Upper lobe of left lung (tissue), 4 donors: ENCODE measurements at regions not wholly inside any gene's neighbourhood (a gene's known extent, or its start where the extent isn't known, plus 50 kb on each side); places are given as distances from the start of the nearest gene placed in this dataset.

ENCODE experiments used
- POLR2AphosphoS5 ChIP-seq, 2 donors: sonication (generic); formaldehyde crosslinking; IDR thresholded peaks; one replicate each; pipeline ENCODE4 v1.5.1; 2017; ENCODE audit warnings: antibody characterized with exemption in 2 of 2
- TF ChIP-seq, protein P1 (sequence below), 6 experiments: fragments of 450-650 bp in 4 of 6; fragments of 200-600 bp in 2 of 6; sonication (generic) in 2 of 6; IDR thresholded peaks; one replicate each; pipeline ENCODE4 v1.5.1; 2016 to 2019; ENCODE audit warnings: antibody characterized with exemption in 6 of 6

DNA sequence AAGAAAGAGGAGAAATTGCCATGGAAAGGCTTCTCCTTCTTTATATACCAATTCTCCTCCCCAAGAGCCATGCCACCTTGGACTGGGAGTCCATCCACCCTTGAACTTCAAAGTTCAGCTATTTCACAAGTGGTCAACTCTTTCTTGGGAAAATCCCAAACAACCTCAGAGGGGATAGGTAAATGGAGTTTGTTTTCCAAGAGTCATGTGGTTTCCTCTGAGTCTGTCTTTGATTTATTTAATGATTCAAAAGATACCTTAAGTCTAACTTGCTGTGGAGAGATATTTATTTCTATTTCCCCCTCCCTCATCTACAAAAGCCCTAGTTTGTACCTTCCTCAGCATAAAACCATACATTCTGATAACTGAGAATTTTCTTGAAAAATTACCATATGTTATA lies 758.6 kb upstream of the IGFBP3 start:
- TF ChIP-seq, protein P1, sequence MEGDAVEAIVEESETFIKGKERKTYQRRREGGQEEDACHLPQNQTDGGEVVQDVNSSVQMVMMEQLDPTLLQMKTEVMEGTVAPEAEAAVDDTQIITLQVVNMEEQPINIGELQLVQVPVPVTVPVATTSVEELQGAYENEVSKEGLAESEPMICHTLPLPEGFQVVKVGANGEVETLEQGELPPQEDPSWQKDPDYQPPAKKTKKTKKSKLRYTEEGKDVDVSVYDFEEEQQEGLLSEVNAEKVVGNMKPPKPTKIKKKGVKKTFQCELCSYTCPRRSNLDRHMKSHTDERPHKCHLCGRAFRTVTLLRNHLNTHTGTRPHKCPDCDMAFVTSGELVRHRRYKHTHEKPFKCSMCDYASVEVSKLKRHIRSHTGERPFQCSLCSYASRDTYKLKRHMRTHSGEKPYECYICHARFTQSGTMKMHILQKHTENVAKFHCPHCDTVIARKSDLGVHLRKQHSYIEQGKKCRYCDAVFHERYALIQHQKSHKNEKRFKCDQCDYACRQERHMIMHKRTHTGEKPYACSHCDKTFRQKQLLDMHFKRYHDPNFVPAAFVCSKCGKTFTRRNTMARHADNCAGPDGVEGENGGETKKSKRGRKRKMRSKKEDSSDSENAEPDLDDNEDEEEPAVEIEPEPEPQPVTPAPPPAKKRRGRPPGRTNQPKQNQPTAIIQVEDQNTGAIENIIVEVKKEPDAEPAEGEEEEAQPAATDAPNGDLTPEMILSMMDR (IDR thresholded peaks at IDR 0.05): no peak
- TF ChIP-seq POLR2AphosphoS5 (IDR thresholded peaks at IDR 0.05): no peak
